ENCODE measurements at regions not wholly inside any gene's neighbourhood (a gene's known extent, or its start where the extent isn't known, plus 50 kb on each side); places are given as distances from the start of the nearest gene placed in this dataset.

- no peak for TF ChIP-seq CTCF (IDR thresholded peaks at IDR 0.05)
- DNase-seq (no peak), ATAC-seq (no peak)
- no peak overlapping the region for H3K4me3 ChIP-seq
- no peaks in the 10 kb centered on the region for H3K36me3 ChIP-seq (ENCODE audit: low read depth)
- H3K4me1 ChIP-seq (ENCODE audit: low read depth) = no peaks in the 10 kb centered on the region
- intact Hi-C loops (cut with DNase I, micrococcal nuclease) = no loop called here
- H3K9me3 ChIP-seq = no peaks in the 10 kb centered on the region
Measured at GRCh38 chr2:145775591-145775990, 1255.7 kb upstream of the ZEB2 start.

- H3K9me3 ChIP-seq = no peaks in the 10 kb centered on the region
- DNase-seq (no peak), ATAC-seq (no peak)
- H3K4me1 ChIP-seq (ENCODE audit: low read depth) = no peaks in the 10 kb centered on the region
- H3K36me3 ChIP-seq (ENCODE audit: low read depth) = no peaks in the 10 kb centered on the region
- H3K4me3 ChIP-seq = no peak overlapping the region
- no peak for TF ChIP-seq CTCF (IDR thresholded peaks at IDR 0.05)
- intact Hi-C loops (cut with DNase I, micrococcal nuclease) = no loop called here
Measured at GRCh38 chr2:145771525-145771924, 1251.6 kb upstream of the ZEB2 start.

- intact Hi-C loops (cut with DNase I, micrococcal nuclease) = no loop called here
- H3K4me3 ChIP-seq = no peak overlapping the region
- H3K9me3 ChIP-seq = no peaks in the 10 kb centered on the region
- DNase-seq = no peak
- no peak for TF ChIP-seq CTCF (IDR thresholded peaks at IDR 0.05)
- H3K4me1 ChIP-seq (ENCODE audit: low read depth) = no peaks in the 10 kb centered on the region
- no peak for ATAC-seq
- H3K36me3 ChIP-seq (ENCODE audit: low read depth) = no peaks in the 10 kb centered on the region
Measured at GRCh38 chr2:145769011-145769716, 1249.2 kb upstream of the ZEB2 start.

GRCh38 chr2:145765874-145766273 lies 1246.0 kb upstream of the ZEB2 start:
- no peaks in the 10 kb centered on the region for H3K36me3 ChIP-seq (ENCODE audit: low read depth)
- no peak for DNase-seq
- intact Hi-C loops (cut with DNase I, micrococcal nuclease) = no loop called here
- no peak for ATAC-seq
- H3K4me3 ChIP-seq = no peak overlapping the region
- no peaks in the 10 kb centered on the region for H3K9me3 ChIP-seq
- no peaks in the 10 kb centered on the region for H3K4me1 ChIP-seq (ENCODE audit: low read depth)
- TF ChIP-seq CTCF (IDR thresholded peaks at IDR 0.05) = no peak

- DNase-seq = no peak
Measured at GRCh38 chr2:145764631-145765030, 1244.7 kb upstream of the ZEB2 start.

More at GRCh38 chr2:145764631-145765030, 1244.7 kb upstream of the ZEB2 start:
- no peaks in the 10 kb centered on the region for H3K9me3 ChIP-seq
- H3K4me1 ChIP-seq (ENCODE audit: low read depth) = no peaks in the 10 kb centered on the region
- no peak for ATAC-seq
- intact Hi-C loops (cut with DNase I, micrococcal nuclease) = no loop called here
- TF ChIP-seq CTCF (IDR thresholded peaks at IDR 0.05) = no peak
- no peaks in the 10 kb centered on the region for H3K36me3 ChIP-seq (ENCODE audit: low read depth)
- no peak overlapping the region for H3K4me3 ChIP-seq

All from mucosa of descending colon (tissue), 3 donors.